ENCODE measurements at regions not wholly inside any gene's neighbourhood (a gene's known extent, or its start where the extent isn't known, plus 50 kb on each side); places are given as distances from the start of the nearest gene placed in this dataset.

DNA sequence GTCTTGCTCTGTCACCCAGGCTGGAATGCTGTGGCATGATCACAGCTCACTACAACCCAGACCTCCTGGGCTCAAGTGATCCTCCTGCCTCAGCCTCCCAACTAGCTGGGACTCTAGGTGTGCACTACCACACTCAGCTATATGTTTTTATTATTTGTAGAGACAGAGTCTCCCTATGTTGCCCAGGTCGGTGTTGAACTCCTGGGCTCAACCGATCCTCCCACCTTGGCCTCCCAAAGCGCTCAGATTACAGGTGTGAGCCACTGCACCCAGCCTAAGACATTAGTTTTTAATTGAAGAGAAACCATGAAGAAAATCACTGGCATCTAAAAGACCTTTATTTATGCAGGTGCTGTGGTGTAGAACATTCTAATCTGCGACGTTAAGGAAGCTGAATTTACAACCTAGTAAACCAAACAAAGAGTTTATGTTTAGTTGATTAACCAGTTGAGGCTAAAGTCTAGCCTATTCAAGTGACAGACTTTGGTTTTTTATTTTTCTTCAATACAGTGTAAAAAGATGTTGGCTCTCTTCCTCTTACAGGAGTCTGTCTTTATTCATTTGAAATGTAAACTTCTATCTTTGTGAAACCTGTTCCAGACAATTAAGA is 52.5 kb upstream of the NBL1 start:
- no peak for FAIRE-seq
- H3K4me1 ChIP-seq (ENCODE audit: control insufficient read depth, extremely low read depth, insufficient read depth, low read length), result peaks cover 6% of the 10 kb centered on the region
- dilution Hi-C loops (cut with MboI; ENCODE audit: extremely low pct_ligation_motif_present, low sequenced_read_pairs) (no loop called here), intact Hi-C loops (cut with micrococcal nuclease) (loop anchor here (10.0 kb wide), 1 partner anchor 337 kb away; the partner anchor contains the start of genes EMC1 and MRTO4)
- no peak overlapping the region for H3K9ac ChIP-seq (replicated peaks; ENCODE audit: extremely low read depth, insufficient read depth, low read length)
- peaks cover 9 to 11% of the 10 kb centered on the region in 2 experiments for H3K27me3 ChIP-seq (ENCODE audit: control insufficient read depth in 2 of 2, insufficient read depth in 2 of 2, low read length in 2 of 2)
- no peaks in the 10 kb centered on the region for H3K36me3 ChIP-seq (ENCODE audit: control insufficient read depth in 2 of 2, extremely low read depth in 1 of 2, insufficient read depth in 2 of 2, low read length in 2 of 2)
- H3K9me3 ChIP-seq (replicated peaks; ENCODE audit: control insufficient read depth, insufficient read depth, low read length), result no peaks in the 10 kb centered on the region
- TF ChIP-seq JUN (IDR thresholded peaks at IDR 0.05; ENCODE audit: borderline replicate concordance, insufficient read depth, insufficient read length, low read depth) (no peak), FOS (IDR thresholded peaks at IDR 0.05; ENCODE audit: borderline replicate concordance, insufficient read depth, low read length) (no peak), GATA2 (IDR thresholded peaks at IDR 0.05; ENCODE audit: insufficient read depth, insufficient read length, low read depth, low read length) (no peak), POLR2A (IDR thresholded peaks at IDR 0.05; ENCODE audit: low read depth, low read length) (no peak), POLR2AphosphoS5 (IDR thresholded peaks at IDR 0.05; ENCODE audit: insufficient read depth, low read depth, low read length) (no peak), EZH2 (IDR thresholded peaks at IDR 0.05; ENCODE audit: borderline replicate concordance, low read depth, low read length, severe bottlenecking) (no peak), MYC (IDR thresholded peaks at IDR 0.05; ENCODE audit: low read depth, low read length) (no peak)
- TF ChIP-seq, protein P1, sequence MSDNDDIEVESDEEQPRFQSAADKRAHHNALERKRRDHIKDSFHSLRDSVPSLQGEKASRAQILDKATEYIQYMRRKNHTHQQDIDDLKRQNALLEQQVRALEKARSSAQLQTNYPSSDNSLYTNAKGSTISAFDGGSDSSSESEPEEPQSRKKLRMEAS (IDR thresholded peaks at IDR 0.05; ENCODE audit: insufficient read depth, insufficient read length), result no peak
- TF ChIP-seq, protein P2, sequence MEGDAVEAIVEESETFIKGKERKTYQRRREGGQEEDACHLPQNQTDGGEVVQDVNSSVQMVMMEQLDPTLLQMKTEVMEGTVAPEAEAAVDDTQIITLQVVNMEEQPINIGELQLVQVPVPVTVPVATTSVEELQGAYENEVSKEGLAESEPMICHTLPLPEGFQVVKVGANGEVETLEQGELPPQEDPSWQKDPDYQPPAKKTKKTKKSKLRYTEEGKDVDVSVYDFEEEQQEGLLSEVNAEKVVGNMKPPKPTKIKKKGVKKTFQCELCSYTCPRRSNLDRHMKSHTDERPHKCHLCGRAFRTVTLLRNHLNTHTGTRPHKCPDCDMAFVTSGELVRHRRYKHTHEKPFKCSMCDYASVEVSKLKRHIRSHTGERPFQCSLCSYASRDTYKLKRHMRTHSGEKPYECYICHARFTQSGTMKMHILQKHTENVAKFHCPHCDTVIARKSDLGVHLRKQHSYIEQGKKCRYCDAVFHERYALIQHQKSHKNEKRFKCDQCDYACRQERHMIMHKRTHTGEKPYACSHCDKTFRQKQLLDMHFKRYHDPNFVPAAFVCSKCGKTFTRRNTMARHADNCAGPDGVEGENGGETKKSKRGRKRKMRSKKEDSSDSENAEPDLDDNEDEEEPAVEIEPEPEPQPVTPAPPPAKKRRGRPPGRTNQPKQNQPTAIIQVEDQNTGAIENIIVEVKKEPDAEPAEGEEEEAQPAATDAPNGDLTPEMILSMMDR (IDR thresholded peaks at IDR 0.05; ENCODE audit: extremely low read depth in 1 of 2, insufficient read depth in 1 of 2, low read depth in 1 of 2, low read length in 2 of 2), result no peak
- H4K20me1 ChIP-seq (replicated peaks; ENCODE audit: control insufficient read depth, extremely low read depth, insufficient read depth, low read length), result no peaks in the 10 kb centered on the region
- no peak for DNase-seq (ENCODE audit: low read depth, low spot score)
- H3K79me2 ChIP-seq (ENCODE audit: control insufficient read depth, insufficient read depth, low read length), result no peaks in the 10 kb centered on the region
- ChIA-PET POLR2A (interaction anchor here (0.7 kb wide), 1 partner anchor 48 kb away, joined by 7 read pairs; no protein-coding TSS in a partner anchor), CTCF (interaction anchor here (0.5 to 1.5 kb wide), 4 partner anchors 10 to 191 kb away, joined by 3 to 4 read pairs (median 3); no protein-coding TSS in a partner anchor)
- no TSS peak for BruUV-seq (replicated peaks)
- H2AFZ ChIP-seq (ENCODE audit: low read depth, low read length), result no peak overlapping the region
- no peak overlapping the region for H3K4me2 ChIP-seq (ENCODE audit: insufficient read depth, low read length)
- no peak overlapping the region for H3K27ac ChIP-seq (ENCODE audit: insufficient read depth, low read depth, low read length)
- H3K9me1 ChIP-seq (replicated peaks; ENCODE audit: control insufficient read depth, extremely low read depth, insufficient read depth, low read length), result no peaks in the 10 kb centered on the region
- no peak overlapping the region for H3K4me3 ChIP-seq (replicated peaks in 1 of 3; ENCODE audit: insufficient read depth in 1 of 3, low read depth in 1 of 3, low read length in 3 of 3)
